ENCODE measurements at regions not wholly inside any gene's neighbourhood (a gene's known extent, or its start where the extent isn't known, plus 50 kb on each side); places are given as distances from the start of the nearest gene placed in this dataset.

- no peak for TF ChIP-seq POLR2A (IDR thresholded peaks at IDR 0.05)
- TF ChIP-seq, protein P1, sequence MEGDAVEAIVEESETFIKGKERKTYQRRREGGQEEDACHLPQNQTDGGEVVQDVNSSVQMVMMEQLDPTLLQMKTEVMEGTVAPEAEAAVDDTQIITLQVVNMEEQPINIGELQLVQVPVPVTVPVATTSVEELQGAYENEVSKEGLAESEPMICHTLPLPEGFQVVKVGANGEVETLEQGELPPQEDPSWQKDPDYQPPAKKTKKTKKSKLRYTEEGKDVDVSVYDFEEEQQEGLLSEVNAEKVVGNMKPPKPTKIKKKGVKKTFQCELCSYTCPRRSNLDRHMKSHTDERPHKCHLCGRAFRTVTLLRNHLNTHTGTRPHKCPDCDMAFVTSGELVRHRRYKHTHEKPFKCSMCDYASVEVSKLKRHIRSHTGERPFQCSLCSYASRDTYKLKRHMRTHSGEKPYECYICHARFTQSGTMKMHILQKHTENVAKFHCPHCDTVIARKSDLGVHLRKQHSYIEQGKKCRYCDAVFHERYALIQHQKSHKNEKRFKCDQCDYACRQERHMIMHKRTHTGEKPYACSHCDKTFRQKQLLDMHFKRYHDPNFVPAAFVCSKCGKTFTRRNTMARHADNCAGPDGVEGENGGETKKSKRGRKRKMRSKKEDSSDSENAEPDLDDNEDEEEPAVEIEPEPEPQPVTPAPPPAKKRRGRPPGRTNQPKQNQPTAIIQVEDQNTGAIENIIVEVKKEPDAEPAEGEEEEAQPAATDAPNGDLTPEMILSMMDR (IDR thresholded peaks at IDR 0.05): no peak
Measured at GRCh38 chr3:59680919-59681318, 631.1 kb upstream of the CFAP20DC start.

All from lower leg skin (tissue), 3 donors.